A549 (cell line): ENCODE measurements at regions not wholly inside any gene's neighbourhood (a gene's known extent, or its start where the extent isn't known, plus 50 kb on each side); places are given as distances from the start of the nearest gene placed in this dataset.
"Not testable (repeated sequence)": the region's sequence is repeated elsewhere in the genome, so short reads cannot be mapped to it uniquely, and the experiment has no call there.

Source experiments
- ATAC-seq, 2 experiments: fragments of 200-7000 bp in 1 of 2; fragments of >200 bp in 1 of 2; cut with Nextera tagmentation in 1 of 2; cut with Tn5 transposase in 1 of 2; 3 replicates each; pipeline versions ENCODE4 v1.8.0 to v1.9.1; 2018 to 2020; ENCODE audit warnings: mild to moderate bottlenecking in 1 of 2, moderate library complexity in 1 of 2
- CTCF ChIA-PET: fragments of 300-600 bp; sonication (Branson Sonifier 250); formaldehyde crosslinking; extraction: SDS; loops from one replicate; lab custom pipeline; 2021; ENCODE audit warnings: antibody characterized with exemption, inconsistent platforms; lab: Yijun Ruan, JAX
- POLR2A ChIA-PET: fragments of 350-600 bp; formaldehyde crosslinking; extraction: SDS; loops from one replicate; lab custom pipeline; 2021; ENCODE audit warnings: antibody characterized with exemption, inconsistent platforms; lab: Yijun Ruan, JAX
- DNase-seq, 2 experiments: peaks; one replicate each; pipeline versions ENCODE4 v3.0.0 to v3.0.0-alpha.2; 2011 to 2016; ENCODE audit warnings: low read depth in 1 of 2, low spot score in 1 of 2
- FAIRE-seq: peaks from 2 replicates; lab custom pipeline; 2011; peaks lifted over from hg19 to GRCh38; lab: Jason Lieb, UNC
- H3K27ac ChIP-seq, 2 experiments: fragments of >200 bp; sonication (Bioruptor Twin); formaldehyde crosslinking; 3 replicates each; pipeline ENCODE4 v1.5.1; 2016 to 2017
- H3K4me1 ChIP-seq: fragments of >200 bp; sonication (Bioruptor Twin); formaldehyde crosslinking; 3 replicates; pipeline ENCODE4 v1.6.1; 2016
- H3K4me2 ChIP-seq: fragments of >200 bp; sonication (Bioruptor Twin); formaldehyde crosslinking; 3 replicates; pipeline ENCODE4 v1.6.1; 2016
- H3K4me3 ChIP-seq: fragments of >200 bp; sonication (Bioruptor Twin); formaldehyde crosslinking; 3 replicates; pipeline ENCODE4 v1.5.1; 2016
- H3K9me3 ChIP-seq: fragments of >200 bp; sonication (Bioruptor Twin); formaldehyde crosslinking; 3 replicates; pipeline ENCODE4 v1.6.1; 2016
- ATOH8 ChIP-seq: fragments of 250-450 bp; sonication (Bioruptor Pico); IDR thresholded peaks from 2 replicates; pipeline ENCODE4 v1.5.0; 2020; ENCODE audit warnings: low read depth, mild to moderate bottlenecking, moderate library complexity
- CEBPB ChIP-seq, 2 experiments: fragments of >200 bp in 1 of 2; sonication (Bioruptor Twin) in 1 of 2; formaldehyde crosslinking in 1 of 2; IDR thresholded peaks; 2 replicates each; pipeline ENCODE4 v1.6.1; 2012 to 2016
- CHD2 ChIP-seq: fragments of 150-350 bp; IDR thresholded peaks from 2 replicates; pipeline ENCODE4 v1.6.1; 2014; ENCODE audit warnings: low read length; ENCODE audit not compliant: partially characterized antibody
- CHD4 ChIP-seq: fragments of 200-600 bp; sonication (generic); IDR thresholded peaks from 2 replicates; pipeline ENCODE4 v1.6.1; 2016; ENCODE audit warnings: antibody characterized with exemption, mild to moderate bottlenecking, borderline replicate concordance
- E2F6 ChIP-seq: IDR thresholded peaks from 2 replicates; pipeline ENCODE4 v1.6.1; 2012; ENCODE audit warnings: low read depth, borderline replicate concordance
- EHF ChIP-seq: fragments of 250-450 bp; sonication (Bioruptor Pico); IDR thresholded peaks from 2 replicates; pipeline ENCODE4 v1.5.0; 2020; ENCODE audit warnings: mild to moderate bottlenecking
- GATA3 ChIP-seq: IDR thresholded peaks from 2 replicates; pipeline ENCODE4 v1.6.1; 2012; ENCODE audit warnings: borderline replicate concordance
- HOXA7 ChIP-seq: fragments of 250-450 bp; sonication (Bioruptor Pico); IDR thresholded peaks from 2 replicates; pipeline ENCODE4 v1.5.0; 2020; ENCODE audit warnings: mild to moderate bottlenecking, moderate library complexity
- KDM1A ChIP-seq: fragments of 200-600 bp; sonication (generic); IDR thresholded peaks from 2 replicates; pipeline ENCODE4 v1.6.1; 2016; ENCODE audit warnings: low read depth, mild to moderate bottlenecking
- MAFK ChIP-seq: fragments of 450-650 bp; IDR thresholded peaks from 2 replicates; pipeline ENCODE4 v1.6.1; 2014; ENCODE audit not compliant: partially characterized antibody
- MAZ ChIP-seq: fragments of 150-350 bp; IDR thresholded peaks from 2 replicates; pipeline ENCODE4 v1.6.1; 2014; ENCODE audit warnings: antibody characterized with exemption, low read depth, low read length, borderline replicate concordance
- NFE2L2 ChIP-seq: fragments of 150-350 bp; conservative IDR thresholded peaks from 2 replicates; pipeline ENCODE4 v1.6.1; 2014; ENCODE audit warnings: low read length
- PHF8 ChIP-seq: fragments of 200-600 bp; sonication (generic); IDR thresholded peaks from 2 replicates; pipeline ENCODE4 v1.6.1; 2016; ENCODE audit warnings: low read depth, mild to moderate bottlenecking, antibody characterized with exemption, moderate library complexity, borderline replicate concordance
- POLR2AphosphoS2 ChIP-seq: conservative IDR thresholded peaks from 2 replicates; pipeline ENCODE4 v1.6.1; 2012; ENCODE audit warnings: low read length, improper control_type of control experiment, inconsistent platforms
- RARB ChIP-seq: fragments of 250-450 bp; sonication (Bioruptor Pico); IDR thresholded peaks from 2 replicates; pipeline ENCODE4 v1.8.0; 2021; ENCODE audit warnings: mild to moderate bottlenecking, moderate library complexity
- USF2 ChIP-seq: fragments of 450-650 bp; IDR thresholded peaks from 2 replicates; pipeline ENCODE4 v1.6.1; 2014; ENCODE audit warnings: antibody characterized with exemption
- ZC3H11A ChIP-seq: fragments of 450-650 bp; IDR thresholded peaks from 2 replicates; pipeline ENCODE4 v1.6.1; 2014; ENCODE audit warnings: antibody characterized with exemption, mild to moderate bottlenecking
- WGBS: methylation state at CpG from one replicate; pipeline ENCODE4 v1.1.6; 2017; ENCODE audit errors: missing lambda C conversion rate; 5-methylcytosine and 5-hydroxymethylcytosine counted together
- TF ChIP-seq, protein P1 (sequence below): fragments of 150-350 bp; IDR thresholded peaks from 2 replicates; pipeline ENCODE4 v1.6.1; 2014; ENCODE audit warnings: low read depth, mild to moderate bottlenecking, low read length
- TF ChIP-seq, protein P2 (sequence below): fragments of 200-600 bp; sonication (generic); IDR thresholded peaks from 2 replicates; pipeline ENCODE4 v1.6.1; 2016; ENCODE audit warnings: antibody characterized with exemption, mild to moderate bottlenecking, moderate library complexity

- H3K4me2 ChIP-seq: no peak overlapping the region
- TF ChIP-seq E2F6 (no peak), MAFK (peak; percentile 22), KDM1A (no peak), MAZ (no peak), CEBPB (IDR thresholded peaks at IDR 0.05) (no peak)
- TF ChIP-seq, protein P1, sequence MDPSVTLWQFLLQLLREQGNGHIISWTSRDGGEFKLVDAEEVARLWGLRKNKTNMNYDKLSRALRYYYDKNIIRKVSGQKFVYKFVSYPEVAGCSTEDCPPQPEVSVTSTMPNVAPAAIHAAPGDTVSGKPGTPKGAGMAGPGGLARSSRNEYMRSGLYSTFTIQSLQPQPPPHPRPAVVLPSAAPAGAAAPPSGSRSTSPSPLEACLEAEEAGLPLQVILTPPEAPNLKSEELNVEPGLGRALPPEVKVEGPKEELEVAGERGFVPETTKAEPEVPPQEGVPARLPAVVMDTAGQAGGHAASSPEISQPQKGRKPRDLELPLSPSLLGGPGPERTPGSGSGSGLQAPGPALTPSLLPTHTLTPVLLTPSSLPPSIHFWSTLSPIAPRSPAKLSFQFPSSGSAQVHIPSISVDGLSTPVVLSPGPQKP: no peak
- TF ChIP-seq, protein P2, sequence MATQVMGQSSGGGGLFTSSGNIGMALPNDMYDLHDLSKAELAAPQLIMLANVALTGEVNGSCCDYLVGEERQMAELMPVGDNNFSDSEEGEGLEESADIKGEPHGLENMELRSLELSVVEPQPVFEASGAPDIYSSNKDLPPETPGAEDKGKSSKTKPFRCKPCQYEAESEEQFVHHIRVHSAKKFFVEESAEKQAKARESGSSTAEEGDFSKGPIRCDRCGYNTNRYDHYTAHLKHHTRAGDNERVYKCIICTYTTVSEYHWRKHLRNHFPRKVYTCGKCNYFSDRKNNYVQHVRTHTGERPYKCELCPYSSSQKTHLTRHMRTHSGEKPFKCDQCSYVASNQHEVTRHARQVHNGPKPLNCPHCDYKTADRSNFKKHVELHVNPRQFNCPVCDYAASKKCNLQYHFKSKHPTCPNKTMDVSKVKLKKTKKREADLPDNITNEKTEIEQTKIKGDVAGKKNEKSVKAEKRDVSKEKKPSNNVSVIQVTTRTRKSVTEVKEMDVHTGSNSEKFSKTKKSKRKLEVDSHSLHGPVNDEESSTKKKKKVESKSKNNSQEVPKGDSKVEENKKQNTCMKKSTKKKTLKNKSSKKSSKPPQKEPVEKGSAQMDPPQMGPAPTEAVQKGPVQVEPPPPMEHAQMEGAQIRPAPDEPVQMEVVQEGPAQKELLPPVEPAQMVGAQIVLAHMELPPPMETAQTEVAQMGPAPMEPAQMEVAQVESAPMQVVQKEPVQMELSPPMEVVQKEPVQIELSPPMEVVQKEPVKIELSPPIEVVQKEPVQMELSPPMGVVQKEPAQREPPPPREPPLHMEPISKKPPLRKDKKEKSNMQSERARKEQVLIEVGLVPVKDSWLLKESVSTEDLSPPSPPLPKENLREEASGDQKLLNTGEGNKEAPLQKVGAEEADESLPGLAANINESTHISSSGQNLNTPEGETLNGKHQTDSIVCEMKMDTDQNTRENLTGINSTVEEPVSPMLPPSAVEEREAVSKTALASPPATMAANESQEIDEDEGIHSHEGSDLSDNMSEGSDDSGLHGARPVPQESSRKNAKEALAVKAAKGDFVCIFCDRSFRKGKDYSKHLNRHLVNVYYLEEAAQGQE: no peak
- H3K27ac ChIP-seq: no peak overlapping the region
- CTCF ChIA-PET: no interaction called here
- ATAC-seq (no peak), DNase-seq (no peak), FAIRE-seq (no peak)
- no peak overlapping the region for H3K4me3 ChIP-seq
- POLR2A ChIA-PET: no interaction called here
- no peaks in the 10 kb centered on the region for H3K4me1 ChIP-seq
- no peaks in the 10 kb centered on the region for H3K9me3 ChIP-seq
Measured at GRCh38 chr1:76727520-76727919, 139.8 kb upstream of the ST6GALNAC5 start.

DNA sequence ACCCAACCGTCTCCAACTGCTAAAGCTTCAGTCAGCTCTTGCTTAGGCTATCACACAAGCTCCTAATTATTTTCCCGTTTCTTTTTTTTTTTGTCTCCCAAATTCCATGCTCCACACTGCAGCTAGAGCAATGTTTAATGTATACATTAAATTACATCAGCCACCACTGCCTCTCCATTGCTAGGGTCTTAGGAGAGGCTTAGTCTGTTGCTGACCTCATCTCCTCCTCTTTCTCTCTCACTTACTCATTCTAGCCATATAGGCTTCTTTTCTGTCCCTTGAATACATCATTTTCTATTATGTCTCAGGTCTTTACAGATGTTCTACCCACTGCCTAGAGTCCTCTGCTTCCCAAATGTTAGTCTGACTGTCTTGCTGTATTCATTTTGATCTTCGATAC lies 138.1 kb upstream of the ST6GALNAC5 start:
- WGBS: 3% methylated on average over 3 of the region's 3 CpGs

GRCh38 chr1:76730027-76730426 lies 137.3 kb upstream of the ST6GALNAC5 start:
- Histone ChIP-seq H3K9me3 (no peaks in the 10 kb centered on the region), H3K27ac (no peak overlapping the region)
- WGBS: 6% methylated on average over 2 of the region's 2 CpGs
- TF ChIP-seq EHF (CRISPR knock-in tag): no peak
- TF ChIP-seq USF2: no peak
- no peak for TF ChIP-seq HOXA7
- no peak for TF ChIP-seq PHF8
- no peak for TF ChIP-seq RARB (CRISPR knock-in tag)
- TF ChIP-seq MAZ: no peak
- TF ChIP-seq POLR2AphosphoS2: no peak
- no peak for TF ChIP-seq ATOH8
- TF ChIP-seq NFE2L2: no peak
- TF ChIP-seq, all 56 proteins: peak for 0
- Histone ChIP-seq H3K4me3 (no peak overlapping the region), H3K4me2 (no peak overlapping the region), H3K4me1 (no peaks in the 10 kb centered on the region)
- DNase-seq (no peak), ATAC-seq (no peak), FAIRE-seq (no peak)
- ChIA-PET POLR2A (no interaction called here), CTCF (no interaction called here)

More for the DNA sequence above, 138.1 kb upstream of the ST6GALNAC5 start:
- FAIRE-seq (no peak), ATAC-seq (no peak), DNase-seq (no peak)
- CTCF ChIA-PET: no interaction called here
- POLR2A ChIA-PET: no interaction called here
- no peaks in the 10 kb centered on the region for H3K9me3 ChIP-seq
- no peaks in the 10 kb centered on the region for H3K4me1 ChIP-seq
- no peak overlapping the region for H3K4me3 ChIP-seq
- H3K4me2 ChIP-seq: no peak overlapping the region
- no peak for TF ChIP-seq GATA3
- TF ChIP-seq CHD4: no peak
- no peak for TF ChIP-seq CHD2
- no peak for TF ChIP-seq ZC3H11A
- TF ChIP-seq HOXA7: no peak
- no peak overlapping the region for H3K27ac ChIP-seq

GRCh38 chr1:76738355-76738754 lies 128.9 kb upstream of the ST6GALNAC5 start:
- H3K4me3 ChIP-seq, POLR2A ChIA-PET, H3K27ac ChIP-seq, H3K4me1 ChIP-seq, FAIRE-seq, H3K9me3 ChIP-seq, CTCF ChIA-PET, ATAC-seq, DNase-seq, H3K4me2 ChIP-seq: not testable (repeated sequence)
- WGBS: 0% methylated on average over 1 of the region's 1 CpG

GRCh38 chr1:76740956-76741355 lies 126.3 kb upstream of the ST6GALNAC5 start:
- CTCF ChIA-PET, FAIRE-seq, ATAC-seq, H3K9me3 ChIP-seq, H3K4me3 ChIP-seq, POLR2A ChIA-PET, H3K4me1 ChIP-seq, H3K27ac ChIP-seq, H3K4me2 ChIP-seq, DNase-seq: not testable (repeated sequence)
- 37% methylated on average over 6 of the region's 8 CpGs for WGBS
